ENCODE measurements at regions not wholly inside any gene's neighbourhood (a gene's known extent, or its start where the extent isn't known, plus 50 kb on each side); places are given as distances from the start of the nearest gene placed in this dataset.

DNA sequence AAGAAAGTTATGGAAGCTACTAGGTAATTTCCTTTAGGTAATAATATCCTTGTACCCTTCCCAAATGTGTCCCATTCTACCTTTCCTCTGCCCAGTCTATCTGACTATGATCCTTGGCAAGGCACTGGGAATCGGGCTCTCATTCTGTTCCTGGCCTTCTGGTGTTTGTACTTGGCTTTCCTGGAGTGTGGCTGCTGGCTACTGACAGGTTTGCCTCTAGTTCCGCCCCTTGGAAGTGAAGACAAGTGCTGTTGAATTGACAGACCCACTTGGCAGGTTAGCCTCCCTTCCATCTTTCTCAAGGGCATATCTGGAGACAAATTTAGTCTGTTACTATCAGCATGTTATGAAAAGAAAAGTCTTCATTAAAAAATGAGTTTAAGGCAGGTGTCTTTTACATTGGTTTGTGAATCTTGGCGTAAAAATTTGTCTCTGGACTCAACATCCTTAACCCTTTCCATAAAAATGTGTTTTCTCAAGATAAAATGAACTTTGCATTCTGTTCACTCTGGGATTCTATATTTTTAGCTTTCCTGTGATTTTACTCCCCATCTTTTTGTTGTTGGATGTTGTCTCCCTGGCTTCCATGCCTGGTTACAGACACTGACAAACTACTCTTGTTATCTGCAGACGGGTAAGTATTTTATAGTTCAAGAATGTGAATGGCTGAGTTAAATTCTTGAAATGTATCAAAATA, 287.4 kb upstream of the PDGFD start:
- no peak for DNase-seq (ENCODE audit: low read depth in 2 of 3, low spot score in 2 of 3)

- DNase-seq (ENCODE audit: low read depth in 2 of 3, low spot score in 2 of 3): no peak
Observed at GRCh38 chr11:104443387-104443786, 279.4 kb upstream of the PDGFD start.

DNA sequence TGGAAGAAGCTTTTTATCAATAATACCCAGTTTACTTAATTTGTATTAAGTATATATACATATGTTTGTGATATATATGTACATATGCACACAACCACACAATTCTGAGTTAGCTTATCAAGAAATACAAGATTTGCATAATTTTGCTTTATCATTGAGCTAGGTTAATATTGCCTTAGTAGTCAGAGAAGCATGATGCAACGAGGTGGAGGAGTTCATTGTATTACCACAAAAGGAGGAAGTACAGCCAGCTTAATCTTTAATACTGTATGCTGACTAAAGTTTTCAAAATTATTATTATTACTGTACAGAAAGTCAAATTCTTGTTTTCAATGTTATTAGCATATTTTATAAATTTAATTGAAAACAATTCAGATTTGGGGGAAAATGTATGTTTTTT, 278.4 kb upstream of the PDGFD start:
- no peak for DNase-seq (ENCODE audit: low read depth in 2 of 3, low spot score in 2 of 3)

DNA sequence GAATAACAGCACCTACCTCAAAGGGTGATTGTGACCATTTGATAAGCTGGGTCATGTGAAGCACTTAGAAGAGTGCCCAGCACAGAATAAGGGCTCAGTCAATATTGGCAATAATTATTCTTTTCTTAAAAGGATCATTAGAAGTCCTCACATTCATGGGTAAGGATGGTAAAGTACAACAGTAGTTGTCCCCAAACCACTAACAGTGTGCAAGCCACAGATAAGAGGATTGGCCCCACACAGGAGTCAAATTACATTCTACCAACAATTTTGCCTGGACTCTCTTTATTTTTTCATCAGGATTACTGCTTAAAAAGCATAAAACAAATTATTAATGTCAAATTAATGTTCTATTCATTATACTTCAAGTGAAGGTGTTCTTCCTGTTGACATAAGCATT, 271.5 kb upstream of the PDGFD start:
- DNase-seq (ENCODE audit: low read depth in 2 of 3, low spot score in 2 of 3): no peak

DNA sequence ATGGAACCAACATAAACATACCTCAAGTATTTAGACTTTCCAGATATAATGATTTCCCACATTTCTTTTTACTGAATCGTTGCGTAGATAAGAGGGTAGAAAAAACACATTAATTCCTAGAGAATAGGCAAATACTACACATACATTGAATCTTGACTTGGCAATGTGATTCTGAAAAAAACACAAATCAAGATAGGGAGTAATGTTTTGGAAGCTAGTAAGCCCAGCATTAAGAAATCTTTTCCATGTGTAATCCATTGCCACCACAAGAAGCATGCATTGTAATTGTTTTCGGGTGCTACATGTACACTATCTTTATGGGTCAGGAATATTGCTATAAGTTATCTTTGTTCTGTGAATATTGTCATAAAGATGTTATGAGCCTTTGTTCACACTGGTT, 269.8 kb upstream of the PDGFD start:
- DNase-seq (ENCODE audit: low read depth in 2 of 3, low spot score in 2 of 3): no peak

DNA sequence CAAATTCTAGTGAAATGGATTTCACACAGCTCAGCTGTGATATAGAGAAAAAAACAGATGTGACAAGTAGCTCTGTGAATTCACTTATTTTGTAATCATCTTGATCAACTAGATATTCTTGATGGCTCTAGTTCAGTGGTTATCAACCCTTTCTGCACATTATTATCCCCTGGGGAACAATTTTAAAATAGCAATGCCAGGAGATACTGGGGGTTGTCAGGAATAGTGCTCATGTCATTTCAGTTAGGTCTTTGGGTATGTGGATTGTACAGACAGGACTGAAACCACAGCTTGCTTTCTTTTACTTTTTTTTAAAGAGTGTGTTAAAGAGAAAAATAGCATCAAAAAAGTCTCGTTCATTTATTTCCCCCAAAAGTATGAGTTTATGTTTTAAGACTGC, 269.0 kb upstream of the PDGFD start:
- no peak for DNase-seq (ENCODE audit: low read depth in 2 of 3, low spot score in 2 of 3)

DNA sequence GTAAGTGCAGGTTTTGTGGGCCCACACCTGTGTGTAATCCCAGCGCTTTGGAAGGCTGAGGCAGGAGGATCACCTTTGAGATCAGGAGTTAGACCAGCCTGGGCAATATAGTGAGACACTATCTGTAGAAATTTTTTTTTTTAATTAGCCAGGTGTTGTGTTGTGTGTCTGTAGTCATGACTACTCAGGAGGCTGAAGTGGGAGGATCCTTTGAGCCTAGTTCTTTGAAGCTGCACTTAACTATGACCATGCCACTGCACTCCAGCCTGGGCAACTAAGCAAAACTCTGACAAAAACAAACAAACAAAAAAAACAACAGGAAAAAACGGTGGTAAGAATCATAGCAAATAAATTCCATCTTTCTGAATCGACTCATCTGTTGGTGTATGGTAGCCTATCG, 268.6 kb upstream of the PDGFD start:
- DNase-seq (ENCODE audit: low read depth in 2 of 3, low spot score in 2 of 3): no peak

DNA sequence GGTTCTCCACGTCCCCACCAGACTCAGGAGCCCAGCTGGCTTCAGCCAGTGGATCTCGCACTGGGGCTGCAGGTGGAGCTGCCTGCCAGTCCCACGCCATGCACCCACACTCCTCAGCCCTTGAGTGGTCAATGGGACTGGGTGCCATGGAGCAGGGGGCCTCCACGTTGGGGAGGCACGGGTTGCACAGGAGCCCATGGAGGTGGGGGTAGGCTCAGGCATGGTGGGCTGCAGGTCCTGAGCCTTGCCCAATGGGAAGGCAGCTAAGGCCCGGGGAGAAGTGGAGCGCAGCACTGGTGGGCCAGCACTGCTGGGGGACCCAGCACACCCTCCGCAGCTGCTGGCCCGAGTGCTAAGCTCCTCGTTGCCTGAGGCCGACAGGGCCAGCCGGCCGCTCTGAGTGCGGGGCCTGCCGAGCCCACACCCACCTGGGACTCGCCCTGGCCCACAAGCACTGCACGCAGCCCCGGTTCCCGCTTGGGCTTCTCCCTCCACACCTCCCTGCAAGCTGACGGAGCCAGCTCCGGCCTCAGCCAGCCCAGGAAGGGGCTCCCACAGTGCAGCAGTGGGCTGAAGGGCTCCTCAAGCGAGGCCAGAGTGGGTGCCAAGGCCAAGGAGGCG, 258.5 kb upstream of the PDGFD start:
- no peak for DNase-seq (ENCODE audit: low read depth in 2 of 3, low spot score in 2 of 3)

- no peak for DNase-seq (ENCODE audit: low read depth in 2 of 3, low spot score in 2 of 3)
Observed at GRCh38 chr11:104410336-104410735, 246.4 kb upstream of the PDGFD start.

GRCh38 chr11:104408630-104409029, 244.7 kb upstream of the PDGFD start:
- DNase-seq (ENCODE audit: low read depth in 2 of 3, low spot score in 2 of 3): no peak

DNA sequence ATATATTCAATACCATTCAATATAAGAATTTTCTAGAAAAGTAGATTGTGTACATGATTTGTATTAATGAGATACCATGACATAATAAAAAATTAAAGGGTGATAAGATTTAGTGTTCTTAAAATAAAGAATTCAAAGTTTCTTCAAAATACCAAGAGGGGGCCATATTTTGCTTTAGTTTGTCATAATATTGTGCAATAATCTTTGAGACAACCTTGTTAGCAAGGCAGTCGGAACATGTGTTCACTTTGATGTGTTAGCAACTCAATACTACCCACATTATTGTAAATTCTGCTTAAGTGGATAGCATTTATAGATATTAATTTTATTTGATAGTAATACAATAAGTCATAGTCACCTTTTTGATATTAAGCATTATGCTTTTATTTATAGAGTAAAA, 241.3 kb upstream of the PDGFD start:
- no peak for DNase-seq (ENCODE audit: low read depth in 2 of 3, low spot score in 2 of 3)

- DNase-seq (ENCODE audit: low read depth in 2 of 3, low spot score in 2 of 3): no peak
Observed at GRCh38 chr11:104404231-104405175, 240.6 kb upstream of the PDGFD start.

DNA sequence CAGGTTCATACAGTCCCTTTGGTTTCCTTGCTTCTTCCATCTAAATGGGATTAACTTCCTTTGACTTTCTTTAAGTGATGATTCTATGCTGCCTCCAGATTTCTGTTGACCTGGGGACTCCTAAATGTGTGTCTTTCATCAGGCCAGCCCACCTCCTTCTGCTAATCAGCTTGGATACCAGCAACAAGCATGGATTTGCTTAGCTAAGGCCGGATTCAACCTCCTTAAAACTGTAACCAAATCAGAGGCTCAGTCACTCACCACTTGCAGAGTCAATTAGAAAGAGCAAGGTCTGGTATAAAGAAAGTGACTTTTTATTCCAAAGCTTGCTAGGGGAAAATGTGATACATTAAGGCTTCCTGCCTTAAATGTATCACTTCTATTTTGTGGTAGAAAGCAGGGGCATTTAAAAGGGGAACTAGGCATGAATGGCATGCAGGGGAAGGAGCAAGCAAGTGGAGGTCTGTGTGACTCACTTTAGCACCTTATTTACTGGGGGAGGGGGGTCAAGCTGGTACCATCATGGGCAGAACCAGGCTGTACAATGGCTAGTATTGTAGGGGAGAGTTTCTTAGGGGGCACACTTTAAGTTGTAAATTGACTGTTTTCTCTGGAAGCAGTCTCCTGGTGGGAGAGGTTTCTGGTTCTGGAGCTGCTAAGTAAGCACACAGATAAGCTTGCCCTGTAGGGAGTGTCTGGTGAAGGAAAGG, 239.0 kb upstream of the PDGFD start:
- DNase-seq (ENCODE audit: low read depth in 2 of 3, low spot score in 2 of 3): no peak

- DNase-seq (ENCODE audit: low read depth in 2 of 3, low spot score in 2 of 3): no peak
Observed at GRCh38 chr11:104394508-104394907, 230.6 kb upstream of the PDGFD start.

DNA sequence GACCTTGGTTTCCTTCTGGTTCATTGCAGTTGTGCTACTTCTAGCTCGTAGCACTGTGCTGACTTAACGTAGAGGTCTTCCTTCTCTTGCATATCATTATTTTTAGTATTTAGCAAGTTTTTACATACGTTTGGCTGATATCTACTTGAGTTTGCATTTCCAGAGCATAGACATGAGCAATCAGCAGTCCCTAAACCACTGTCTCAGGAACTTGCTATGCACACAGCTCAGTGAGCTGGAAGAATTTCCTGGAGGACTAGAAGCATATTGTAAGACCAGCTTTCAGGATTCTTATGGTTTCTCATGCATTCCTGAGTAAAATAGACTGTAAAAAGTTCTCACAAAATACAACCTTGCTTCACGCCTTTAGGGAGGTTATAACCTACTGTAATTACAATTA, 226.7 kb upstream of the PDGFD start:
- no peak for DNase-seq (ENCODE audit: low read depth in 2 of 3, low spot score in 2 of 3)

DNA sequence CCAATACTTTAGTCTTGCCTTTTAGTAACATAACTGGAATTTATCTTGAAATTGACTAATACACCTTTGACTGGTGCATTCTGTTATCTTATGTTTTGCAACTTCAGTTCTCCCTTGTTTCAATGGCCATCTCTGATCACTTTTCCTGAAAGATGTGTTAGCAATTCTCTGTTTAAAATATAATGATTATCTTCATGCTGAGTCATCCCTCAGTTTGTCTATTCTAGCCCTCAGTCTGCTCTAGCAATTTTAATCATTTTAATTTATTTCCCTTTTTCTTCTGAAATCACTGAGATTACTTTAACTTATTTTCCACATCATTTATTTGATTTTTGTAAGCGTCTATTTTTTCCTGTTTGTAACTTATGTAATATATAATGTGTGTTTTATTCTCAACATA, 221.9 kb upstream of the PDGFD start:
- no peak for DNase-seq (ENCODE audit: low read depth in 2 of 3, low spot score in 2 of 3)

- DNase-seq (ENCODE audit: low read depth in 2 of 3, low spot score in 2 of 3): no peak
Observed at GRCh38 chr11:104380358-104380757, 216.4 kb upstream of the PDGFD start.

DNA sequence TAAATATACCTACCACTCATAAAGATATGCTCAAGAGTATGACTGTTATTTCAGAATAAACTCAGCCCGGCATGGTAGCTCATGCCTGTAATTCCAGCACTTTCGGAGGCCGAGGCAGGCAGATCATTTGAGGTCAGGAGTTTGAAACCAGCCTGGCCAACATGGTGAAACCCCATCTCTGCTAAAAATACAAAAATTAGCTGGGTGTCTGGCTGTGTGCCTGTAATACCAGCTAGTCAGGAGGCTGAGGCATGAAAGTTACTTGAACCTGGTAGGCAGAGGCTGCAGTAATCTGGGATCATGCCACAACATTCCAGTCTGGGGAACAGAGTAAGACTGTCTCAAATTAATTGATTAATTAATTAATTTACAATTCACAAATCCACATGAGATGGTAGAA, 208.2 kb upstream of the PDGFD start:
- DNase-seq (ENCODE audit: low read depth in 2 of 3, low spot score in 2 of 3): no peak

DNA sequence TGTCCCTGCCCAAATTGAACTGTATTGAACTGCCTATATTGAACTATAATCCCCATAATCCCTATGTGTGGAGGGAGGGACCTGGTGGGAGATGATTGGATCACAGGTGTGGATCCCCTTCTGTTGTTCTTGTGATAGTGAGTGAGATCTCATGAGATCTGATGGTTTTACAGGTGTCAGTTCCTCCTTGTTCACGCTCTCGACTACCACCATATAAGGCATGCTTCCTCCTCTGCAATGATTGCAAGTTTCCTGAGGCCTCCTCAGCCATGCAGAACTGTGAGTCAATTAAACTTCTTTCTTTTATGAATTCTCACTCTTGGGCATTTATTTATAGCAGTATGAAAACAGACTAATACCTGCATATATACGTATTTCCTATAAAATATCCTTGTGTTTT, 206.5 kb upstream of the PDGFD start:
- DNase-seq (ENCODE audit: low read depth in 2 of 3, low spot score in 2 of 3): no peak

DNA sequence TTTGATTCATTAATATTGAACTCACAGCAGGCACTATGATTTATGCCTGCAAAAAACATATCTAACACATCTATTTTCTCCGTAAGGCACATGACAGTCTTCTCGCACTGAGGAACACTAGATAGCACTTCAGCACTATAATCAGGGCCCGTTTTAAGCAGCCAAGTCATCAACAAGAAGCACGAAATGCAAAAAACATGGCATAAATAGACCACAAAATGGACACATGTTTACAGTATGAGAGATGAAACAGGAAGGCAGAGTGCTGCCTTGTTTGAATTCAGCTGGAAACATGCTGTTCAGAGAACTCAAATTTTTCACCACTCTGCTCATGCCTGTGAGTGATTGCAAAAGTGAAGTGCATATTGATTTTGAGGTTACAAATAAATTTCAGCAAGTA, 205.8 kb upstream of the PDGFD start:
- no peak for DNase-seq (ENCODE audit: low read depth in 2 of 3, low spot score in 2 of 3)

GRCh38 chr11:104366321-104366734, 202.4 kb upstream of the PDGFD start:
- DNase-seq (ENCODE audit: low read depth in 2 of 3, low spot score in 2 of 3): no peak

Data from activated CD8-positive, alpha-beta memory T cell treated with anti-CD3 and anti-CD28 coated beads for 48 hours (primary cell).